Stimulated activated CD8-positive, alpha-beta memory T cell treated with anti-CD3 and anti-CD28 coated beads, Interleukin-4, amount 100 ng/mL, for 48 hours (primary cell): ENCODE measurements at regions not wholly inside any gene's neighbourhood (a gene's known extent, or its start where the extent isn't known, plus 50 kb on each side); places are given as distances from the start of the nearest gene placed in this dataset.

ENCODE experiments used
- DNase-seq: peaks from one replicate; pipeline ENCODE4 v3.0.0-alpha.2; 2020

DNA sequence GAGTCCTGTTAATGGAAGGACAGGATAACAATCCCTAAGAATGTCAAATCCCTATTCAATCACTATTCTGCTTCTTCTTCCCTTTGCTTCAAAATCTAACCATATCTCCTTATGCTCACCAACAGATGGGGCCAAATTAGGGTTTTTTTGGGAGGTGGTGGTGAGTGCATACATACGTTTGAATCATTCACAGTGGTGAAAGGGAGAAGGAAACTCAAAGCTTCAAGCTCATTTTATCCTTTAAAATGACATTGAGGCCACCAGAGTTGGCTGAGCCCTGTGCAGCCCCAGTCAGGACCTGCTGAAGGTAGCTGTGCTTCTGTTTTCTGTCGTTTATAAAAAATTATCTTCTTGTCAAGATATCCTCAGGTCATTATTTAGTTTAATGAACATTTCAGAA, 607.5 kb upstream of the AGTR1 start:
- DNase-seq = no peak

DNA sequence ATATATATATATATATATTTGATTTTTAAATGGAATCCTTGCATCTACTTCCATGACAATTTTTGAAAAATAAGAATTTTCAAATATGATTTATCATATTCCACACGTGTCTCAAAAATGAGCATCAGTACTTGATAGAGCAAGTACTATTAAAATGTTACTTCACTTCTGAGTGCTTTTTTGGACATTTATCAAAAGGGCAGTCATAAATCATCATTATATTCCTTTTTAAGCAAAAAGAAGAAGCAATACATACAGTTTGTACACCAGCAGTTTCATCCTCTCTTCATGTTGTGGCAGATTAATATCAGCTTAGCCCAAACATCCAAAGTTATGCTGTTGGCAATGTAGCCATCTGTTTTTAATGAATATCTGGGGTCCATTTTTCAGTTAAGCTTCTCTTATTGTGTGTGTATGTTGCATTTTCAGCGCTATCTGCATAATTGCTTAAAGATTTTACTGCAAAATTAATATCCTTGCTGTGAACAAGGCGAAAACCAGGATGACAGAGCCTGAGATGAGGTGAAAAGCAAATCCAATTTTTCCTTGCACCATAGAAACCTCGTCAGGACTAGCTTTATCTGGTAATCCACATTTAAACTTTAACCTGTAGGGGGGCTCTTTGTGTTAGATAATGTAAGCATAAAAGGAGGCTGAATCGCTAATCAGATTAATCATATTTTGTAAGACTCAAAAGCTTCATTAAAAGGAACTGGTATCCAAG, 604.9 kb upstream of the AGTR1 start:
- no peak for DNase-seq

DNA sequence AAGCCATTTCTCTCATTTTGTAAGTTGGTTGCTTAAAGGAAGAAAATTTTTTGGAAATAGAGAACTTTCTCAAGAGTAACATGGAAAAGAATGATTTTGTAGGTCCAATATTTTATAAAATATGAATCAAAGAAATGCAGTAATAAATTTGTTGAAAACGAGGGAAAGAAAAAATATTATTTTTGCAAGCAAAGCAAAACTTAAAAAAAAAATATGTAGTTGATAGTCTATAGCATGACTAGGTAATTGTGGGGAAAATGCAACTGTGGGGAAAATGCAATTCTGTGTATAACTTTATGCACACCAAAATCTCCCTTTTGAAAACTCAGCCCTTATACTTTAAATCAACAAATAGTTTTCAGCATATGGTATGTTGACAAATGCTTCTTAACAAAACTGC, 604.0 kb upstream of the AGTR1 start:
- DNase-seq = no peak

DNA sequence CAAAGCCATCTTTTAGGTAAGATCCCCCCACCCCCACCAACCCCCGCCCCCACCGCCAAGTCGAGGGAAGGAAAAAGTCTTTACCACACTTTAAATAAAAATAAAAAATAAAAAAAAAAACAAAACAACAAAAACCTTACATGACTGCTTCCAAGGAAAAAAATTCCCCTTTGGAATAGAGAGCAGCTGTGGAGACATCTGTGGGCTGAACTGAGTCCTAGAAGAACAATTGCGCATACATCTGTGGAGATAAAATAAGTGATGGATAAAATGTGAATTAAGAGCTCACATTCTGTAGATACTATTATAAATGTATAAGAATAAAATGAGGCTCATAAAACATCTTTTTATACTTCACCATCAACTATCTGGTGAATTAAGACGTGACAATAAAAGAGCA, 601.7 kb upstream of the AGTR1 start:
- DNase-seq = no peak

DNA sequence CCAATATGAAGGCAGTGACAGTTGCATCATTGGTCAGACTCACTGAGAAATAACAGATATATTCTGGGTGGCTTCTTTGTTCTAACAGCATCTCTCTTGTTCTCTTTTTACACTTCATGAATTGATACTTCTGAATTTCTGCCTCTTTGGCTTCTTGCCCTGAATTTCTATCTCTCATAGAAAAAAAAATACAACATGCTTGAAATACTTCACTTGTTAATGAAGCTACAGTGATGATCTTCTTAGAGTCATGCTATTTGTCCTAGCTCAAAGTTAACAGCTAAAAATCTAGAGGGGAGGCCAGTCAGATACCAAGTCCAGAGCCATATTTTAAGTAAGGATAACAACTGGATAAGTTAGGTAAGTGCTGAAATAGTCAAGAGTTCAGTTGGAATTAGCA, 597.2 kb upstream of the AGTR1 start:
- DNase-seq = no peak

DNA sequence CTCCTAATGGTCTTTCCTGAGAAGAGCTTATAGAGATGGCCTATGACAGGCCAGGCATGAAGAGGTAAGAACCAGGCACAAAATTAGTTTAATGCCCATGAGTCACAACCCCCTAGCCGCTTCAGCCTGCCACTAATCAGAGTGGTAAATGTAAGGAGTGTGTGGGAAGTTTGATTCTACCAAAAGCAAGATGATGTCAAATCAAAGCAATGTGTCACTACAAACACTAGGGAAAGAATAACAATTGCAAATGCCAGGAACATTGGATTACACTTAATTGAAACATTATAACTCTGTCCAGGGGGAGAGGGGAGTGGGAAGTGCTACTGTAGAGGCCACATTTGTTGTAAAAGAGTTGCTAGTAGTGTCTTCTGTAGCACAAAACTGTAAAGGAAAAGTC, 596.6 kb upstream of the AGTR1 start:
- DNase-seq = no peak

DNA sequence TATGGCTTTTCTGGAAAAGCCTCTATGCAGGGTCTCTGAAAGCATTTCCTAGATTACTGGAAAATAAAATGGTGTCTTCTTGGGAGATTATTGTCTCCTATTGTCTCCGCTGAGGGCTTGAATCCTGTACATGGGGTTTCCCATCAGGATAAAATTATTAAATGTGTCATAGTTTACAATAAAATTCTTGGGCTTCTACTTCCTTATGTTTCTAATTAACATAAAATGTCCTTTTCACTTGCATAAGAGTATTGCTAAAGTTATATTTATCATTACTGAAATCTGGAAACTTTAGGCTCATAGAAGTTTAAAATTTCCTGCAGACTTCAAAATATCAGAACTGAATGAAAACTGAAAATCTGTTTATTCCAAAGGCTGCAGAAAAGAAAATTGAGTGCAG, 595.5 kb upstream of the AGTR1 start:
- no peak for DNase-seq

DNA sequence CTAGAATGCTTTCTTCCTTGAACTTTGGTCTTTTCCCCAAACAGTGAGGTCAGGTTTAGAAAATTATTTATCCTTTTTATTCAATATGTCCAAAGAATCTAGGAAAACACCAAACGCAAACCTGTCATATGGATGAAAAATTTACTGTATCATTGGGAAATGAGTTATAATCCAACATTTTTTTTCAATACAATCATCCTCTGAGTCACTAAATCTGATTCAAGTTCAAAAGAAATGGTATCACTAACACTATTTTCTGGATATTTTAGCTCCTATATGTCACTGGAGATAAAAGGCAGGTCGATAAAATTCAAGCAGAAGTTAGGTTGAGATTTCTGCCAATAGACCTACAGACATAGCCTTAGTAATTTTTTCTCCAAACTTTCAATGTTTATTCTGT, 591.6 kb upstream of the AGTR1 start:
- DNase-seq = no peak

DNA sequence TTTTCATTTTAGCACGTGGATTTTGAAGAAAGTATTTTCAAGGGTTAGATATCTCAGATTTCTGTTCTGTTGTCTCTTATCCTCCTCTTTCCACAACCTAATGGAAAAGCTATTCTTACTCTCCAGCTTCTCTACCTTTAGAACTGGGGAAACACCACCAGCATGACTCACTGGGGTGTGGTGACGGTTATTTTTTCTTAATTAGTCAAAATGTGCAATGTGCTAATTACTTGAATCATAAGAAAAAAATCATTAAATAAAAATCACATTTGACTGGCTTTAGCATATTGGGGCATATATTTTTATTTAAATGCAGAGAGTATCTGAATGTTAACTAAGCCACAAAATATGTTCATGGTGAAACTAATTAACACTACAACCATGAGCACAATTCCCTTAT, 570.7 kb upstream of the AGTR1 start:
- no peak for DNase-seq

DNA sequence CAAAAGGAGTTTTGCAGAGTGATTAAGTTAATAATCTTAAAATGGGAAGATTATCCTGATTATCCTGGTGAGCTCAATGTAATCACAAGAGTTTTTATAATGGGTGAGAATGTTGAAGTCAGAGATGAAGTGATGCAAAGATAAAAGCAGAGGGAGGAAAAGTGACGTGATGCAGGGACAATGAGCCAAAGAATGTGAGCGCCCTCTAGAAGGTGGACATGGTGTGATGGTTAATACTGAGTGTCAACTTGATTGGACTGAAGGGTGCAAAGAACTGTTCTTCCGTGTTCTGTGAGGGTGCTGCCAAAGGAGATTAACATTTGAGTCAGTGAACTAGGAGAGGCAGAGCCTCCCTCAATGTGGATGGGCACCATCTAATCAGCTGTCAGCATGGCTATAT, 569.6 kb upstream of the AGTR1 start:
- DNase-seq = no peak

DNA sequence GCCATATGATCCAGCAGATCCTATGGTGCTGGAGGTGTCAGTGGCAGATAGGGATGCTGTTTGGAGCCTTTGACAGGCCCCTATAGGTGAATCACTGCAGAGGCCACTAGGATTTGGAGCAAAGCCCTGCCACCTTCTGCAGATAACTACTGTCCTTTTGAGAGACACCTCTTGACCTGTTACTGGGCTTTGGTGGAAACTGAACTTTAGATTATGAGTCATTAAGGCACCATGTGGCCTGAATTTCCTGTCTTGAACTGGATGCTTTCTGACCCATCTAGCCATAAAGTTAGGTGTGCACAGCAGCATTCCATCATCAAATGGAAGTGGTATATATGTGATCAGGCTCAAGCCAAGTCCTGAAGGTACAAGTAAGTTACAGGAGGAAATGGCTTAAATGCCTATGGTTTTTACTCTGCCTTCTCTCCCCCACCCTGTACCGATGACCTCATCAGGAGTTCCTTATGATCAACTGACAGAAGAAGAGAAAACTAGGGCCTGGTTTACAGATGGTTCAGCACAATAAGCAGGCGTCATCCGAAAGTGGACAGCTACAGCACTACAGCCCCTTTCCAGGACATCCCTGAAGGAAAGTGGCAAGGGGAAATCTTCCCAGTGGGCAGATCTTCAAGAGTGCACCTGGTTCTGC, 565.6 kb upstream of the AGTR1 start:
- DNase-seq = no peak

DNA sequence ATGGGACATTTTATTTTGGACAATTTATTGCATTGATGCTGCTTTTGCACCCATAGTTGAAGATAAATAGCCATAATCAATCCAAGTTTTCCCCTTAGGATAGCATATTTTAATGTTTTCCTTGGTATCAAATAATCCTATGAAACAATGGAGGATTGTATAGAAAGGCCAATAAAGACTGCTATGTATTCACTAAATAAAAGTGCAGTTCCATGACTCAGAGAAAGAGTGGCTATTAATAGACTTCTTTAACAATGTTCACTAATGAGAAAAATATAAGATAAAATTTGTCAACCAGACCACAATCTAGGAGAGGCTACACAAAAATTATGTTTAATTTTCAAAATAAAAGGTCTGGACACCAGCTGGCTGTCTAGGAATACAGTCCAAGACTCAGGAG, 560.9 kb upstream of the AGTR1 start:
- no peak for DNase-seq

DNA sequence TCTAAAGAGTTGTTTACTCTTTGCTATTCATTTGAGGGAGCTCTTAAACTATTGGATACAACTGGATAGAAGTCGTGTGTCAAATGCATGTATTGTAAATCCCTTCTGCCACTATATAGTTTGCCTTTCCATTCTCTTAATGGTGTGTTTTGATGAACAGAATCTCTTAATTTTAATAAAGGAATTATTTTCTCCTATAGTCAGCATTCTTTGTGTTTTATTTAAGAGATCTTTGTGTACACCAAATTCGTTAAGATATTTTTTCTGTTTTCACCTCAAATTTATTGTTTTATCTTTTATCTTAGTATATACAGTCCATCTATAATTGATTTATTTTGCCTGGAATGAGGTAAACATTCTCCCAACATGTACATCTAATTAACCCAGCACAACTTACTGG, 551.5 kb upstream of the AGTR1 start:
- DNase-seq = no peak

DNA sequence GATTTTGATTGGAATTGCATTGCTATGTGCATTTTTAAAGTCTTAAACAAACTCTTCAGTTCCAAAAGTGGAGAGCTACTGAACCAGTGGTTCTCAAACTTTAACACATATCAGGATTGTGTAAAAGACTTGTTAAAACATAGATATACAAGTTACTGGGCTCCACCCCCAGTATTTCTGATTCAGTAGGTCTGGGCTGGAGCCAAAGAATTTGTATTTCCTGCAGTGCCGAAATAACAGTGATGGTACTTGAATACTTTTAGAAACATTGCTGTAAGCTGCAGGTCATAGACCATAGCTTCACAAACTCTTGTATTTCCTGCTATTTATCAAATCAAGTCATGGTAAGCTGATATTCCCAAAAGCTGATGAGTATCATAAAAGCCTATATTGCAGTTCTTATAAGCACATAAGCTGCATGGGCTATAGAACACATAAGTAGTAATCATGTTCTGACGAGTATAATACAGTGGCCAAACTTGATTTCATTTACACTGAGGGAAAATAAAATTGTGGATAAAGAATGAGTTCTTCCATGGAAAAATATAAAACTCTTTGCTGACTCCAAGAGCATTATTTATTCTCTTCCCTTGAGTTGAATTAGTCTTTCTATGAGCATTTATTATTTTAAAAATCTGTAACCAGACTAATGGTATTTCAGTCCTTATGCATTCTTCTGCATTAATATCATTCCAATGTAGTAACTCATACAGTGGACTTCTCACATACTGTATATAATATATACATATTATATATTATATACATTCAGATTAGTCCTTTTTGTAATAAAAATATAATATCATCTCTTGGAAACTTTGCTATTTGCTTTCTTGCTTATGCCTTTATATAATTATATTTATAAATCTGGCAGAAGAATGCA, 550.5 kb upstream of the AGTR1 start:
- DNase-seq = no peak

DNA sequence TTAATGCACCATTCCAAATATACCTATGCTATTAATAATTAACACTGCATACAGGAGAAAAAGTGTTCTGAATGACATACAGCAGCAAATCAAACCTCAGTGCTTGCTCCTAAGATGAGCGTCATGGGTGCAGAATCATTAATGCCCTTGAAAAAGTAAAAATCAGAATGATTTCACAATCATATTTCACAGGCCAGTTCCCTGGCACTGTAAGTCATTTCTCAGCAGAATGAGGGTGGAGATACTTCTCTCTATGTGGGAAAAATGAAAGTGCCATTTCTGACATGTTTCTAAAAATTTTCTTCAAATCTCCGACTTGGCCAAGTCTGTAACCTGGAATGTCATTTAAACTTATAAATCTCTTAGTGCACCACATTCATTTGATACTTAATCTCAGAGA, 549.8 kb upstream of the AGTR1 start:
- no peak for DNase-seq

DNA sequence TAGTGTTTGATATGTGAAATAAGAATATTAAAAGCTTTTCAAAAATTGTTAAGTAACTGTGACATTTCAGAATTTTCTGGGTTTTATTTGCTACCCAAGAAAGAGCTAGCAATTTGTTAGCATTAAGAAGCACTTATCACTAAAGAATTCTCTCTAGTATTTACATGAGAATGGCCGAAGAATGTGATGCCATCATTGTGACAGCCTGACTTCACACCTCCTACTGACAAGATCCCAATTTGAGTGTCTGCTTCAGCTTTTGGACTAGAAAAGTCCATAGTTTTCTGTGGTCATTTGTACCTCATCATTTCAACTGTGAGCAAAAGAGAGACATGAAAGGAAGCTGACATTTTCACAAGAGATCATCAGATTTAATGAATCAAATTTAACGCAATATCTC, 548.1 kb upstream of the AGTR1 start:
- DNase-seq = no peak

DNA sequence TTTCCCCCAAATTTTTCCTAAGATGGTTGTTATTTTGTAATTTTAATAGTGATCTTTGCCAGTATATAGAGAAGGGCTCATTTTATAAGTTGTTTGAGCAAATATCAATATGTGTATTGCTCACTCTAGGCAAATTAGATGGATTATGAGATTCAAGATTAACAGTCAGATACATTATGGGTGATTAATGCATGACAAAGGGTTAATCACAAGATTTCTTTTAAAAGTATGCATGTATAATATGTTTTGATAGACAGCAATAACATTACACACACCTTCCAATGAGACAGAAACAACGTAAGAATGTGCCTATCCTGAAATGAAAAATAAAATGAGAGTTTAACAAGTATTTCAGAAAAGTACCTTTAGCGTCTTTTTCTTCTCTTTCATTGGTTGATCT, 547.6 kb upstream of the AGTR1 start:
- no peak for DNase-seq

DNA sequence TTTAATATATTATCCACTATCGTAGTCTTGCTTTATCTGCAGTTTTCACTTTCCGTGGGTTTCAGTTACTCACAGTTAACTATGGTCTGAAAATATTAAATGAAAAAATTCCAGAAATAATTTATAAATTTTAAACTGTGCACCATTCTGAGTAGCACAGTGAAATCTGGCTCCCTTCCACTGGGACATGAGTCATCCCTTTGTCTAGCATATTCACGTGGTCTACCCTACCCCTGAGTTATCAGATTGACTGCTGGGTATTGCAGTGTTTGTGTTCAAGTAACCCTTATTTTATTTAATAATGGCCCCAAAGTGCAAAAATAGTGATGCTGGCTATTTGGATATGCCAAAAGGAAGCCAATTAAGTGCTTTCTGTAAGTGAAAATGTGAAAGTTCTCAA, 539.5 kb upstream of the AGTR1 start:
- DNase-seq = no peak

DNA sequence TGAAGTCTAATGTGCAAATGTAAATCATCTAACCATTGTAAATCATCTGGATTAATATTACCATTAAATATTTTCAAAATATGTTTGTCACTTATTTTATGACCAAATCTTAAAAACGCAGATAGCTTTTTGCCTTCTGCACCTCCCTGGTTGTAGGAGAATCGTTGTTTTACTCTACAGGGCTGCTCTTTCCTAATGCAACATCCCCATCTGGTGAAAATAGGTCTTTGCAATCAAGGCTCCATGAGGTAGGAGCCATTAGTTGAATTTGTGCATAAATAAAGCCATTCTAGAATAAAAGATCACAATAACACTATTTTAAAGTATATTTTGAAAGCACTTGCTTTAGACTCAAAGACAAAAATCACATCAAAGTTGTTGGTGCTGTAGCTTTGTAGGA, 535.6 kb upstream of the AGTR1 start:
- DNase-seq = no peak

DNA sequence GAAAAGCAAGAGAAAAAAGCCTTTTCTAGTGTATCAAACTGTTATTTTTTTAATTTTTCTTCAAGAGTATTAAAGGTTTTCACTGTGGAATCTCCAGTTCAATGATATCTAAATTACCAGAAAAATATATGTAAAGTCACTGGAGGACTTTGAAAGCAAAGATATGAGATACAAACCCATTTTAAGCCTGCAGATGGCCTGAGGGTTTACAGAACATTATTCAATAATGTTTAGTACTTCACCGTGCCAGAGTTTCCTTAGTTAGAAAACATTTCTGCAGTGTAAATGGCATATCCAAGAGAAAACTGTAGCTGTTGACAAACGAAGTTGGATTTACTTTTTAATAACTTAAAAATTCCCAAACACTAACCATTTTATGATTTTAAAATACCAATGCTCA, 529.4 kb upstream of the AGTR1 start:
- DNase-seq = no peak

DNA sequence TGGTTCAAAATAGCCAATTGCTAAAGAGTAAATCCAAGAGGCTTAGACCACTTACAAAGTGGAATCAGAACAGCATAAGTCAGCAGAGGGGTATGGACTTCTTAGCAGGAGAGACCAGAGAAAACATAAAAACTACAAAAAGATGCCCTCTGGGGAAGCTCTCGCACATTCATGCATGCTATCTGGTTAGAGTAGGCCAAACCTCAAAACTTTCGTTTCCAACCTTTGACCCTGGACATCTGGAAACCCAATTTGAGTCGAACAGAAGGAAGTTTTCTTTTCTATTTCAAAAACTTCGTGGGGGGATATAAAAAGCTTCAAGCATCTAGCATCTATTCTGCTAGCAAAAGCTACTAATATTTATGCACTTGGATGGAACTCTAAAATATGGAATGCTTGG, 523.9 kb upstream of the AGTR1 start:
- DNase-seq = no peak

DNA sequence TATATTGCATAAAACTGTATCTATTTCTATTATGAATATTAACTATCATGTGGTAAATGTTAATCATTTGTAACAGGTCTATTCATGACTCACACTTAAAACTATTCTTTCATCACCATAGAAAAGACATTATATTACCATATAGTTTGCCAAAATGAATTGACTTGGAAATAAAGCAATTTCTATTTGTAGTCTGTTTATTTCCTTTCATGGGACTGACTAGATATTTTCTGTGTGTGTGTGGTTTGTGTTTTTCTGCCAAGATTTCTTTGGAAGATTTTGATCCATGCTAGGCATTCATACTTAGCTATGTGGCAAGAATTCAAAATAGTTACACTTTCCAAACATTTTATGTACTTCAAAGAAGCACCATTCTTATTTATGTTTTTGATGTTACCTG, 522.5 kb upstream of the AGTR1 start:
- no peak for DNase-seq

DNA sequence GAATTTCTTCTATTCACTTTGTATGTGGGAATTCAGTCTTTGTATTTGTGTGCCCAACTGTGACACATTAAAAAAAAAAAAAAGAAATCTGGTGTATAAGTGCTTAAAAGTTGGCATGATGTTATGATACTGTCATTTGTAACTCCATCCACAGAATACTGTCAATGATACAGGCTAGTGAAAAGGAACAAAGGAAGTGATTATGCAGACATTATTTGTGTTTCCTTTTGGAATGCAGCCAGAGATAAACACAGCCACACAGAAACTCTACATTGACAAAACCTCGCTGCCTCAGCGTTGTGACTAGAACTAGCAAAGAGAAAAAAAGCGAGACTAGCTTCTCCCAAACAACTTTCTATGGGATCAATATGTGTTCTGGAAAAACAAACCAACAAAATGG, 519.2 kb upstream of the AGTR1 start:
- DNase-seq = no peak

DNA sequence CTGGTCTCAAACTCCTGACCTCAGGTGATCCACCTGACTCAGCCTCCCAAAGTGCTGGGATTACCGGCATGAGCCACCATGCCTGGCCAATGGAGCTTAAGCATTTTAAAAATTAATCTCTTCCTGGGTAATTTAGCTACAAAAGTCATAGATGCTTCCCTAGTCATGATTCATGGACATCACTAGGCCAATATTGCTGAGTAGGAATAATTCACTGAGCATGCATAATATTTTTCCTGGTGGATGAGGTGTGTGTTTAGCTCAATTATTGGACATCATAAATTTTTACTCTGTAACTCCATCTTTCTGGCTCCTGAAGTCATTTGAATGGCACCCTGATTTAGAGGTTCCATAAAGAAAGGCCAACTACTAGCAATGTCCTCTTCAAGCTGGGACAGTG, 512.9 kb upstream of the AGTR1 start:
- no peak for DNase-seq
